RWPE2 (cell line): ENCODE measurements at regions not wholly inside any gene's neighbourhood (a gene's known extent, or its start where the extent isn't known, plus 50 kb on each side); places are given as distances from the start of the nearest gene placed in this dataset.

Experiments
- ATAC-seq: fragments of 200-7000 bp; cut with Tn5 transposase; 3 replicates; pipeline ENCODE4 v1.9.1; 2021; ENCODE audit warnings: low read depth
- DNase-seq: peaks from one replicate; pipeline ENCODE4 v3.0.0-alpha.2; 2020; ENCODE audit warnings: low spot score
- H3K27ac ChIP-seq: fragments of 450-650 bp; 2 replicates; pipeline ENCODE4 v1.5.1; 2017; ENCODE audit warnings: mild to moderate bottlenecking; ENCODE audit not compliant: poor library complexity, severe bottlenecking
- H3K27me3 ChIP-seq: fragments of 250-450 bp; sonication (Bioruptor Pico); 2 replicates; pipeline ENCODE4 v1.5.1; 2021; ENCODE audit warnings: mild to moderate bottlenecking, moderate library complexity; ENCODE audit not compliant: insufficient read depth, poor library complexity, severe bottlenecking
- H3K36me3 ChIP-seq: fragments of 250-450 bp; sonication (Bioruptor Pico); 2 replicates; pipeline ENCODE4 v1.5.1; 2020; ENCODE audit warnings: low read depth, mild to moderate bottlenecking, moderate library complexity
- H3K4me1 ChIP-seq: fragments of 250-450 bp; sonication (Bioruptor Pico); 2 replicates; pipeline ENCODE4 v1.5.1; 2021; ENCODE audit warnings: mild to moderate bottlenecking, moderate library complexity; ENCODE audit not compliant: insufficient read depth, poor library complexity, severe bottlenecking
- H3K4me3 ChIP-seq: fragments of 250-450 bp; sonication (Bioruptor Pico); 2 replicates; pipeline ENCODE4 v1.5.1; 2021; ENCODE audit warnings: mild to moderate bottlenecking, moderate library complexity; ENCODE audit not compliant: severe bottlenecking
- H3K9me3 ChIP-seq: fragments of 250-450 bp; sonication (Bioruptor Pico); 2 replicates; pipeline ENCODE4 v1.5.1; 2021; ENCODE audit warnings: mild to moderate bottlenecking, moderate library complexity; ENCODE audit not compliant: severe bottlenecking
- CTCF ChIP-seq: fragments of 450-650 bp; IDR thresholded peaks from one replicate; pipeline ENCODE4 v1.5.1; 2017; ENCODE audit warnings: mild to moderate bottlenecking, moderate library complexity; ENCODE audit not compliant: poor library complexity, severe bottlenecking

GRCh38 chrX:9205599-9206223 lies 171.8 kb upstream of the FAM9B start:
- H3K36me3 ChIP-seq, result no peaks in the 10 kb centered on the region
- H3K9me3 ChIP-seq, result no peaks in the 10 kb centered on the region
- no peaks in the 10 kb centered on the region for H3K4me1 ChIP-seq
- H3K27me3 ChIP-seq, result no peaks in the 10 kb centered on the region
- TF ChIP-seq CTCF, result no peak
- no peak for DNase-seq
- no peak for ATAC-seq
- no peak overlapping the region for H3K4me3 ChIP-seq
- H3K27ac ChIP-seq, result no peak overlapping the region

GRCh38 chrX:9207142-9207541 lies 173.2 kb upstream of the FAM9B start:
- H3K4me3 ChIP-seq, result no peak overlapping the region
- no peak overlapping the region for H3K27ac ChIP-seq
- no peaks in the 10 kb centered on the region for H3K9me3 ChIP-seq
- DNase-seq, result no peak
- no peaks in the 10 kb centered on the region for H3K36me3 ChIP-seq
- no peak for ATAC-seq
- TF ChIP-seq CTCF, result no peak
- no peaks in the 10 kb centered on the region for H3K27me3 ChIP-seq
- H3K4me1 ChIP-seq, result no peaks in the 10 kb centered on the region

GRCh38 chrX:9211269-9211668 lies 177.3 kb upstream of the FAM9B start:
- no peaks in the 10 kb centered on the region for H3K9me3 ChIP-seq
- ATAC-seq, result no peak
- TF ChIP-seq CTCF, result no peak
- no peaks in the 10 kb centered on the region for H3K4me1 ChIP-seq
- no peak overlapping the region for H3K4me3 ChIP-seq
- no peak for DNase-seq
- H3K27me3 ChIP-seq, result no peaks in the 10 kb centered on the region
- H3K36me3 ChIP-seq, result no peaks in the 10 kb centered on the region
- H3K27ac ChIP-seq, result no peak overlapping the region

GRCh38 chrX:9221781-9222180 lies 187.9 kb upstream of the FAM9B start:
- no peak for ATAC-seq
- no peaks in the 10 kb centered on the region for H3K4me1 ChIP-seq
- no peak overlapping the region for H3K27ac ChIP-seq
- no peak for TF ChIP-seq CTCF
- no peak for DNase-seq
- no peaks in the 10 kb centered on the region for H3K36me3 ChIP-seq
- H3K4me3 ChIP-seq, result no peak overlapping the region
- no peaks in the 10 kb centered on the region for H3K27me3 ChIP-seq
- H3K9me3 ChIP-seq, result no peaks in the 10 kb centered on the region

- Histone ChIP-seq H3K36me3 (no peaks in the 10 kb centered on the region), H3K27me3 (no peaks in the 10 kb centered on the region), H3K27ac (no peak overlapping the region), H3K9me3 (no peaks in the 10 kb centered on the region), H3K4me1 (no peaks in the 10 kb centered on the region), H3K4me3 (no peak overlapping the region)
- TF ChIP-seq CTCF, result no peak
- no peak for DNase-seq
- ATAC-seq, result no peak
Measured at GRCh38 chrX:9222299-9222698, 188.4 kb upstream of the FAM9B start.
